ENCODE measurements at regions not wholly inside any gene's neighbourhood (a gene's known extent, or its start where the extent isn't known, plus 50 kb on each side); places are given as distances from the start of the nearest gene placed in this dataset.
A peak's percentile ranks its signal among the peaks of the same experiment; 100 is the strongest.
"Not testable (repeated sequence)": the region's sequence is repeated elsewhere in the genome, so short reads cannot be mapped to it uniquely, and the experiment has no call there.

DNA sequence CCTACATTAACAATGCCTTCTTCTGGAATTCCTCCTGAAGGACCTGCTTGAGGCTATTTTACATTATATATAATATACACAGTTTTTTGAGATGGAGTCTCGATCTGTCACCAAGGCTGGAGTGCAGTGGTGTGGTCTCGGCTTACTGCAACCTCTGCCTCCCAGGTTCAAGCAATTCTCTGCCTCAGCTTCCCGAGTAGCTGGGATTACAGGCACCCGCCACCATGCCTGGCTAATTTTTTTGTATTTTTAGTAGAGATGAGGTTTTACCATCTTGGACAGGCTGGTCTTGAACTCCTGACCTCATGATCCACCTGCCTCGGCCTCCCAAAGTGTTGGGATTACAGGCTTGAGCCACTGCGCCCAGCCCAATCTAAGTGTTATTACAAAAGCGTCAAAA, 71.9 kb upstream of the PRR23C start:
- not testable (repeated sequence) for DNase-seq

DNA sequence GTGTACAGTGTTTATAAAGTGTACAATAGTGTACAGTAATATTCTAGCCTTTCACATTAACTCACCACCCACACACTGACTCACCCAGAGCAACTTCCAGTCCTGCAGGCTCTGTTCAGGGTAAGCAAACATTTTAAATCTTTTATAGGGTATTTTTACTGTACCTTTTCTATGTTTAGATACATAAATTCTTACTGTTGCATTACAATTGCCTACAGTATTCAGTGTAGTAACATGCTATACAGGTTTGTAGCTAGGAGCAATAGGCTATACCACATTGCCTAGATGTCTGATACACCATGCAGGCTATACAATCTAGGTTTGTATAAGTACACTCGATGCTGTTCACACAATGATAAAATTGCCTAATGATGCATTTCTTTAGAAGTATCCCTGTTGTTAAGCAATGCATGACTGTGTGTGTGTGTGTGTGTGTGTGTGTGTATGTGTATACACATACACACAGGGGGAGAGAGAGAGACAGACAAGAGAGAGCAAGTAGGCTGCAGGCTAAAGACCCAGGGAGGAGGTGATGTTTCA, 72.5 kb upstream of the PRR23C start:
- no peak for DNase-seq

GRCh38 chr3:139117883-139118760, 73.4 kb upstream of the PRR23C start:
- no peak for DNase-seq

DNA sequence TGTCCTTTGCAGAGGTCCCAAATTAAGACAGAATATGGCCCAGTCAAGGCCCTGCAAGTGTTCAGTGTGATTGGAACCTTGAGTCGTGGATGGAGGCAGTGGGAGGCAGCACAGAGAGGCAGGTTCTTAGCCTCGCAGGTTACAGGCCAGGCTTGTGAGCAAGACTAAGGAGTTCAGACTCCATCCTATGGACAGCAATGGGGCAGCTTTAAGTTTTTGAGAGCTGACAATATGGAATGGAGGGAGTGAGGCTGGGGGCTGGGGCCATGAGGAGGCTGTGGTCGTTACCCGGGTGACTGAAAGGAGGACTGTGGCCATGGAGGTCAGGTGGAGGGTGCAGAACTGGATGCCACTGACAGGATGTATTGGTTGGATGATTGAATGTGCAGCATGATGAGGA, 74.1 kb upstream of the PRR23C start:
- DNase-seq = no peak

- no peak for DNase-seq
Measured at GRCh38 chr3:139119331-139120025, 74.8 kb upstream of the PRR23C start.

DNA sequence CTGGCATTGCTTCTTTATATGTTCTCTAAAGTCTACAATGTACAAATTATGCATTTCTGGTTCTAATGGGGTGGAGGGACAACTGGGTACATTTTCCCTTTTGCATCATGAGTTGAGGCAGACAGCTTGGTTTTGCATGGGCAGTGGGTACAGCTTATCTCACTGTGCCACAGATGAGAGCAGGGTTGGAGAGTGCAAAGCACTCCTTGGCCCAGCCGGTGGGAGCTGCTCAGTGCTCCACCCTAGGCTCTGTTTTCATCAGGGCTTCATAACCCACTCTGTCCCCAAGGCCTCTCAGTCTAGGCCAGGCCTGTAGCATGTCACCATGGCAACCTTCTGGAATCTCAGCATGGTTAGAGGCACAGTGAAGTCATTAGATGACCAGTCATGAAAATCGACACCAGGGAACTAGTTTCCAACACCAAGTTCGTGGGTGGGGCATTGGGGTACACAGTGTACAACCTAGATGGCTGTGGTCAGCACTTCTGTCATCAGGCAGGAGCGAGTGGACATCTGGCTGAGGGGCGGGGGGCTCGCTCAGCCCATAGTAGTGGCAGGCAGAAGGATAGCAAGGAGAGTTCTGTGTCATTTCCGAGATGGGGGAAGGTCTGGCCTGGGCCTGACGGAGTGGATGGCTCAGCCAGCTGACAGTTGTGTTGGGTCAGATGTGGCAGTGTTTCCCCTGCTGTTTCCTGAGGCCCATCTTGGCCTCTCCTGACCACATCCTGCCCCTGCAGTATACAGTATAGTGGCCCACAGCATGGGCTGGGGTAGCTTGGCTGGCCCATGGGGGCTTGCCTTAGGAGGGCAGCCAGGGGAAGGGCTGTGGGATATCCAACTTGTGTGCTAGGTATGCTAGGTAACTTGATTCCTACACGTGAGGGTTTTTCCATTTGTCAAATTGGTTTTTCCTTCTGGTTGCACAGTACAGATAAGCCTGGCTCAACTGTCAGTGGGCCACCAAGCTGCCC, 75.7 kb upstream of the PRR23C start:
- DNase-seq = peak; percentile 70

GRCh38 chr3:139121513-139122220, 77.0 kb upstream of the PRR23C start:
- DNase-seq = no peak

GRCh38 chr3:139122221-139122581, 77.5 kb upstream of the PRR23C start:
- DNase-seq = peak; percentile 77

- no peak for DNase-seq
Measured at GRCh38 chr3:139122612-139123011, 77.9 kb upstream of the PRR23C start.

- peak; percentile 37 for DNase-seq
Measured at GRCh38 chr3:139123377-139124095, 78.8 kb upstream of the PRR23C start.

- DNase-seq = no peak
Measured at GRCh38 chr3:139124197-139124596, 79.5 kb upstream of the PRR23C start.

DNA sequence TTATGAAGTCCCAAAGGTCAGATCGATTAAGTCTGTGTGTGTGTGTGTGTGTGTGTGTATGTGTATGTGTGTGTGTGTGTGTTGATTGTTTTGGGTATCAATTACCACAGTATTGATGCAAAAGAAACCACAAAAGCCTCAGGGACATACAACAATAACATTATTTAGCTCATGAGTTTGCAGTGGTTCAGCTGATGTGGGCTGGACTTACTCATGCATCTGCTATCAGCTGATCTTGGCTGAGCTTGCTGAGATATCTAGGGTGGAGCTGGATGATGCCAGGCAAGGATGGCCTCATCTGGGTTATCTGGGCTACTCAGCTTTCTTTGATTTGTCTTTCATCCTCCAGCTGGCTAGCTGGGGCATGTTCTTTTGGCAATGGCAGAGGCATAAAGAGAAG, 82.4 kb upstream of the PRR23C start:
- no peak for DNase-seq

GRCh38 chr3:139127629-139128028, 82.9 kb upstream of the PRR23C start:
- DNase-seq = not testable (repeated sequence)

- DNase-seq = no peak
Measured at GRCh38 chr3:139128803-139129202, 84.1 kb upstream of the PRR23C start.

GRCh38 chr3:139129892-139130291, 85.2 kb upstream of the PRR23C start:
- DNase-seq = no peak

- DNase-seq = no peak
Measured at GRCh38 chr3:139130390-139131140, 85.9 kb upstream of the PRR23C start.

GRCh38 chr3:139131951-139132350, 87.3 kb upstream of the PRR23C start:
- no peak for DNase-seq

DNA sequence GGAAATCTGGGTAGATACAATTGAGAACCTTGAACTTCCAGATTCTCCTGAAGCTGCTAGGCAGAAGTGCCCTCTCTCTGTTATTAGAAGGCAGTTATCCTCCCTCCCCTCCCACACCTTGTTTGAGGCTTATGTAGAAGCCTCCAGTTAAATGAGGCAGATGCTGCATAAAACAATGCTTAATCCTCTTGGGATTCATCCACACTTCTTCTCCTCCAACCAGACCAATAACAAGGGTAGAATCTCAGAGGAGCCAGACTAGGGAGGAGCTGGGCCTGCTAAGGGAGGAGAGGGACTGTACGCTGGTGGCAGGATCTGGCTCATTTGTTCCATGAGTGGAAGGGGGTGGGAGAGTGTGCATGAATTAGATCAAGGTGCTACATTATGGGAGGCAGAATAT, 88.3 kb upstream of the PRR23C start:
- DNase-seq = no peak

GRCh38 chr3:139134678-139135372, 90.1 kb upstream of the PRR23C start:
- no peak for DNase-seq

DNA sequence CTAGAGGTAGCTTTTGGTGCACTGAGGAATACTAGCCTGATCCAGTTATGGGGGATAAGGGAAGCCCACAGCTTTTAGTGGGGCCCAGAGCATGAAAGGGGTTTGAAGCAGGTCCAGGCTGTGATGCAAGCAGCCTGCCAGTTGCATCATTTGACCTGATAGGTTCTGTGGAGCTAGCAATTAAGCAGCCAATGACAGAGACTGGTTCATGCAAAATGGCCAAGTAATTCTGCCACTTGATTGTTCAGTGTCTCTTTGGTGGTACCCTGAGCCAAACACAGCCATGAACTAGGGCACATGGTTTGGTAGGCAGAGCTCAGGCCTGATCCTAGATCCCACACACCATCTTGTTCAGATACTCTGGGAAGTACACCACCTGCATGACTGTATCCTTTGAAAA, 91.0 kb upstream of the PRR23C start:
- no peak for DNase-seq

Measured in fibroblast of skin of scalp (primary cell).